Stomach (tissue), 4 donors: ENCODE measurements at regions not wholly inside any gene's neighbourhood (a gene's known extent, or its start where the extent isn't known, plus 50 kb on each side); places are given as distances from the start of the nearest gene placed in this dataset.

Experiments
- EP300 ChIP-seq: sonication (generic); formaldehyde crosslinking; IDR thresholded peaks from one replicate; pipeline ENCODE4 v1.6.1; 2017; ENCODE audit warnings: antibody characterized with exemption
- POLR2A ChIP-seq, 4 donors: fragments of 450-650 bp; IDR thresholded peaks; one replicate each; pipeline ENCODE4 v1.6.1; 2016; ENCODE audit warnings: antibody characterized with exemption in 4 of 4, control low read depth in 2 of 4, mild to moderate bottlenecking in 1 of 4, moderate library complexity in 1 of 4
- POLR2AphosphoS5 ChIP-seq, 3 donors: sonication (generic); formaldehyde crosslinking; IDR thresholded peaks; one replicate each; pipeline ENCODE4 v1.6.1; 2016; ENCODE audit warnings: antibody characterized with exemption in 3 of 3
- TF ChIP-seq, protein P1 (sequence below), 7 experiments: fragments of 450-650 bp in 4 of 7; fragments of 200-600 bp in 3 of 7; sonication (generic) in 3 of 7; IDR thresholded peaks; one replicate each; pipeline ENCODE4 v1.5.1; 2016 to 2019; ENCODE audit warnings: antibody characterized with exemption in 7 of 7, control low read depth in 2 of 7, mild to moderate bottlenecking in 1 of 7

DNA sequence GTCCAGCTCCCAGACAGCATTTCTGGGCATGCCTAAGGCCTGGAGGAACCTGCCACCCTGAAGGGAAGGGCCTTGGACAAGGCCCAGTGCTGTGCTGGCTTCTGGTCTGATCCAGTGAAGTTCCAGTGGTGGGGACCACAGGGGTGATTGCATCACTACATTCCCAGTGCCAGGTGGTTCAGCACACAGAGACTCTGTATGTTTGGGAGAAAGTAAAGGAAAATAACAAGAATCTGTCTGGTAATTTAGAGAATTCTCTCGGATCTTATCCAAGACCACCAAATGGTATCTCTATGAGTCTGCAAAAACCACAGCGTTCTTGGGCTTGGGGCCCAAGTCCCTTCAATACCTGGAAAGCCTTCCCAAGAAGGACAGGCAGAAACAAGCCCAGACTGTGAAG is 131.8 kb upstream of the MAD2L1 start:
- TF ChIP-seq, protein P1, sequence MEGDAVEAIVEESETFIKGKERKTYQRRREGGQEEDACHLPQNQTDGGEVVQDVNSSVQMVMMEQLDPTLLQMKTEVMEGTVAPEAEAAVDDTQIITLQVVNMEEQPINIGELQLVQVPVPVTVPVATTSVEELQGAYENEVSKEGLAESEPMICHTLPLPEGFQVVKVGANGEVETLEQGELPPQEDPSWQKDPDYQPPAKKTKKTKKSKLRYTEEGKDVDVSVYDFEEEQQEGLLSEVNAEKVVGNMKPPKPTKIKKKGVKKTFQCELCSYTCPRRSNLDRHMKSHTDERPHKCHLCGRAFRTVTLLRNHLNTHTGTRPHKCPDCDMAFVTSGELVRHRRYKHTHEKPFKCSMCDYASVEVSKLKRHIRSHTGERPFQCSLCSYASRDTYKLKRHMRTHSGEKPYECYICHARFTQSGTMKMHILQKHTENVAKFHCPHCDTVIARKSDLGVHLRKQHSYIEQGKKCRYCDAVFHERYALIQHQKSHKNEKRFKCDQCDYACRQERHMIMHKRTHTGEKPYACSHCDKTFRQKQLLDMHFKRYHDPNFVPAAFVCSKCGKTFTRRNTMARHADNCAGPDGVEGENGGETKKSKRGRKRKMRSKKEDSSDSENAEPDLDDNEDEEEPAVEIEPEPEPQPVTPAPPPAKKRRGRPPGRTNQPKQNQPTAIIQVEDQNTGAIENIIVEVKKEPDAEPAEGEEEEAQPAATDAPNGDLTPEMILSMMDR (IDR thresholded peaks at IDR 0.05), result no peak
- TF ChIP-seq POLR2A (IDR thresholded peaks at IDR 0.05) (no peak), POLR2AphosphoS5 (IDR thresholded peaks at IDR 0.05) (no peak), EP300 (no peak)
